Gastroesophageal sphincter (tissue), 4 donors: ENCODE measurements at regions not wholly inside any gene's neighbourhood (a gene's known extent, or its start where the extent isn't known, plus 50 kb on each side); places are given as distances from the start of the nearest gene placed in this dataset.
"Not testable (repeated sequence)": the region's sequence is repeated elsewhere in the genome, so short reads cannot be mapped to it uniquely, and the experiment has no call there.

Source experiments
- ATAC-seq: fragments of 150-250 bp; one replicate; pipeline ENCODE4 v1.9.1; 2016; ENCODE audit warnings: mild to moderate bottlenecking, moderate library complexity
- H3K27ac ChIP-seq, 4 donors: fragments of 200-600 bp; sonication (generic) in 3 of 4; 1 replicate in 3 of 4; 2 replicates in 1 of 4; pipeline ENCODE4 v1.5.1; 2016 to 2019
- H3K27me3 ChIP-seq: fragments of 200-600 bp; sonication (generic); one replicate; pipeline ENCODE4 v1.5.1; 2019
- H3K36me3 ChIP-seq, 2 donors: fragments of 200-600 bp; sonication (generic); one replicate each; pipeline ENCODE4 v1.5.1; 2019; ENCODE audit warnings: control low read depth in 1 of 2
- H3K4me1 ChIP-seq, 3 donors: fragments of 200-600 bp; sonication (generic); 1 replicate in 2 of 3; 2 replicates in 1 of 3; pipeline ENCODE4 v1.5.1; 2016 to 2019; ENCODE audit warnings: control low read depth in 2 of 3
- H3K4me3 ChIP-seq, 2 donors: fragments of 200-600 bp; sonication (generic); one replicate each; pipeline ENCODE4 v1.5.1; 2019; ENCODE audit warnings: mild to moderate bottlenecking in 1 of 2, moderate library complexity in 1 of 2
- H3K9me3 ChIP-seq, 3 donors: fragments of 200-600 bp; sonication (generic); one replicate each; pipeline ENCODE4 v1.5.1; 2017 to 2019; ENCODE audit warnings: control low read depth in 2 of 3
- EP300 ChIP-seq: sonication (generic); formaldehyde crosslinking; IDR thresholded peaks from one replicate; pipeline ENCODE4 v1.6.1; 2017; ENCODE audit warnings: antibody characterized with exemption, mild to moderate bottlenecking
- POLR2A ChIP-seq, 2 donors: fragments of 450-650 bp; IDR thresholded peaks; one replicate each; pipeline ENCODE4 v1.6.1; 2017; ENCODE audit warnings: antibody characterized with exemption in 2 of 2, mild to moderate bottlenecking in 2 of 2, moderate library complexity in 1 of 2
- POLR2AphosphoS5 ChIP-seq: sonication (generic); formaldehyde crosslinking; IDR thresholded peaks from one replicate; pipeline ENCODE4 v1.6.1; 2017; ENCODE audit warnings: antibody characterized with exemption
- WGBS, 2 donors: methylation state at CpG; one replicate each; pipeline ENCODE4 v1.1.5; 2018; ENCODE audit warnings: low coverage in 1 of 2; 5-methylcytosine and 5-hydroxymethylcytosine counted together
- TF ChIP-seq, protein P1 (sequence below), 4 experiments: fragments of 200-600 bp in 2 of 4; fragments of 450-650 bp in 2 of 4; sonication (generic) in 1 of 4; IDR thresholded peaks; one replicate each; pipeline ENCODE4 v1.5.1; 2017 to 2019; ENCODE audit warnings: antibody characterized with exemption in 4 of 4, mild to moderate bottlenecking in 2 of 4, moderate library complexity in 2 of 4

- ATAC-seq = no peak
- WGBS, 2 donors = 73 to 83% methylated on average over 4 of the region's 4 CpGs
- H3K4me3 ChIP-seq = no peak overlapping the region
- no peak overlapping the region for H3K27ac ChIP-seq
- H3K4me1 ChIP-seq = no peaks in the 10 kb centered on the region
- no peaks in the 10 kb centered on the region for H3K36me3 ChIP-seq
- no peak for TF ChIP-seq POLR2AphosphoS5
- TF ChIP-seq, protein P1, sequence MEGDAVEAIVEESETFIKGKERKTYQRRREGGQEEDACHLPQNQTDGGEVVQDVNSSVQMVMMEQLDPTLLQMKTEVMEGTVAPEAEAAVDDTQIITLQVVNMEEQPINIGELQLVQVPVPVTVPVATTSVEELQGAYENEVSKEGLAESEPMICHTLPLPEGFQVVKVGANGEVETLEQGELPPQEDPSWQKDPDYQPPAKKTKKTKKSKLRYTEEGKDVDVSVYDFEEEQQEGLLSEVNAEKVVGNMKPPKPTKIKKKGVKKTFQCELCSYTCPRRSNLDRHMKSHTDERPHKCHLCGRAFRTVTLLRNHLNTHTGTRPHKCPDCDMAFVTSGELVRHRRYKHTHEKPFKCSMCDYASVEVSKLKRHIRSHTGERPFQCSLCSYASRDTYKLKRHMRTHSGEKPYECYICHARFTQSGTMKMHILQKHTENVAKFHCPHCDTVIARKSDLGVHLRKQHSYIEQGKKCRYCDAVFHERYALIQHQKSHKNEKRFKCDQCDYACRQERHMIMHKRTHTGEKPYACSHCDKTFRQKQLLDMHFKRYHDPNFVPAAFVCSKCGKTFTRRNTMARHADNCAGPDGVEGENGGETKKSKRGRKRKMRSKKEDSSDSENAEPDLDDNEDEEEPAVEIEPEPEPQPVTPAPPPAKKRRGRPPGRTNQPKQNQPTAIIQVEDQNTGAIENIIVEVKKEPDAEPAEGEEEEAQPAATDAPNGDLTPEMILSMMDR (IDR thresholded peaks at IDR 0.05) = no peak
- H3K27me3 ChIP-seq = no peaks in the 10 kb centered on the region
- H3K9me3 ChIP-seq = no peaks in the 10 kb centered on the region
These were observed 756.0 kb downstream of the LUZP2 start for GRCh38 chr11:25252854-25253253.

GRCh38 chr11:25263861-25264260 is 767.0 kb downstream of the LUZP2 start:
- not testable (repeated sequence) for H3K4me3 ChIP-seq, H3K4me1 ChIP-seq, H3K27me3 ChIP-seq, H3K36me3 ChIP-seq, H3K9me3 ChIP-seq, H3K27ac ChIP-seq, ATAC-seq
- 72 to 90% methylated on average over 3 to 4 of the region's 4 CpGs for WGBS, 2 donors

- Histone ChIP-seq H3K27me3 (no peaks in the 10 kb centered on the region), H3K4me1 (no peaks in the 10 kb centered on the region), H3K27ac (no peak overlapping the region), H3K9me3 (no peaks in the 10 kb centered on the region), H3K4me3 (no peak overlapping the region), H3K36me3 (no peaks in the 10 kb centered on the region)
- TF ChIP-seq POLR2AphosphoS5 (no peak), POLR2A (IDR thresholded peaks at IDR 0.05) (no peak), EP300 (no peak)
- TF ChIP-seq, protein P1 (IDR thresholded peaks at IDR 0.05) = no peak
- no peak for ATAC-seq
These were observed 774.4 kb downstream of the LUZP2 start for GRCh38 chr11:25271301-25271700.

DNA sequence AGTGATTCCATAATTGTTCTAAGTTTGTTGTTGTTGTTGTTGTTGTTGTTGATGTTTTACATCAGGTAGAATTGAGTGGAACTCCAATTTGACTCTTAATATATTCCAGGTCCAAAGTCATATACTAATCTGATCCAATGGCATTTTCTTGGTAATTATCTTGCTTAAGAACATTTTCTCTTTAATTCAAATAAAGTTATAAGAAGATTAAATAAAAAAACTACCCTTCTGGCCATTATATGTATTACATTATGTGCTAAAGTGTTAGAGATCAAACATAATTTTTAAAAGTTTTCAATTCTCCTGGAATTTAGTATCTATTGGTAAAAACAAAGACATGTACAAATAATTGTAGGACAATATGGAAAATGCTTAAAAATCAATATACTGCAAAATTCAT is 775.4 kb downstream of the LUZP2 start:
- Histone ChIP-seq H3K27ac (no peak overlapping the region), H3K27me3 (no peaks in the 10 kb centered on the region), H3K4me1 (no peaks in the 10 kb centered on the region), H3K36me3 (no peaks in the 10 kb centered on the region), H3K4me3 (no peak overlapping the region), H3K9me3 (no peaks in the 10 kb centered on the region)
- no peak for ATAC-seq
- TF ChIP-seq EP300 (no peak), POLR2A (IDR thresholded peaks at IDR 0.05) (no peak), POLR2AphosphoS5 (no peak)
- TF ChIP-seq, protein P1 (IDR thresholded peaks at IDR 0.05) = no peak

GRCh38 chr11:25280821-25281220 is 784.0 kb downstream of the LUZP2 start:
- WGBS, 2 donors = 92% methylated on average over 2 of the region's 7 CpGs; no CpG with 5 or more reads in 1 of the 2 donors
- H3K9me3 ChIP-seq, ATAC-seq, H3K27ac ChIP-seq, H3K36me3 ChIP-seq, H3K27me3 ChIP-seq, H3K4me3 ChIP-seq, H3K4me1 ChIP-seq: not testable (repeated sequence)

GRCh38 chr11:25293166-25293565 is 796.3 kb downstream of the LUZP2 start:
- no peaks in the 10 kb centered on the region for H3K9me3 ChIP-seq
- WGBS, 2 donors = 35 to 58% methylated on average over 1 of the region's 1 CpG
- no peak for ATAC-seq

More at GRCh38 chr11:25293166-25293565, 796.3 kb downstream of the LUZP2 start:
- Histone ChIP-seq H3K4me1 (no peaks in the 10 kb centered on the region), H3K4me3 (no peak overlapping the region), H3K27ac (no peak overlapping the region), H3K27me3 (no peaks in the 10 kb centered on the region), H3K36me3 (no peaks in the 10 kb centered on the region)
- TF ChIP-seq, protein P1 (IDR thresholded peaks at IDR 0.05) = no peak
- TF ChIP-seq POLR2AphosphoS5 (no peak), EP300 (no peak), POLR2A (IDR thresholded peaks at IDR 0.05) (no peak)
